ENCODE measurements at regions not wholly inside any gene's neighbourhood (a gene's known extent, or its start where the extent isn't known, plus 50 kb on each side); places are given as distances from the start of the nearest gene placed in this dataset.

GRCh38 chr2:41199334-41199733 lies 747.4 kb upstream of the SLC8A1 start:
- TF ChIP-seq CTCF (conservative IDR thresholded peaks at IDR 0.05; ENCODE audit: low read depth, low read length) (no peak), EZH2 (IDR thresholded peaks at IDR 0.05; ENCODE audit: borderline replicate concordance, low read depth, low read length, poor library complexity, severe bottlenecking) (no peak)

Measured in A673 (cell line).